WTC11 (cell line): ENCODE measurements at regions not wholly inside any gene's neighbourhood (a gene's known extent, or its start where the extent isn't known, plus 50 kb on each side); places are given as distances from the start of the nearest gene placed in this dataset.

ENCODE experiments used
- ATAC-seq: fragments of 200-7000 bp; cut with Tn5 transposase; 2 replicates; pipeline ENCODE4 v1.10.0; 2021; ENCODE audit warnings: mild to moderate bottlenecking, moderate library complexity
- CTCF ChIA-PET: fragments of 300-600 bp; sonication (Branson Sonifier 250); formaldehyde crosslinking; loops from one replicate; lab custom pipeline; 2021; ENCODE audit warnings: antibody characterized with exemption; lab: Charles Lee
- POLR2A ChIA-PET: fragments of 350-600 bp; sonication (Branson Sonifier 250); formaldehyde crosslinking; loops from one replicate; lab custom pipeline; 2021; ENCODE audit warnings: antibody characterized with exemption; lab: Charles Lee
- DNase-seq: peaks from one replicate; pipeline ENCODE4 v3.0.0; 2021; ENCODE audit warnings: low spot score
- H3K27ac Mint-ChIP-seq: 2 replicates; pipeline ENCODE4 v1.8.0; 2021; ENCODE audit warnings: mixed read lengths
- H3K27me3 Mint-ChIP-seq: 2 replicates; pipeline ENCODE4 v1.8.0; 2021; ENCODE audit warnings: low read depth, mild to moderate bottlenecking, moderate library complexity, mixed read lengths
- H3K36me3 Mint-ChIP-seq: 2 replicates; pipeline ENCODE4 v1.8.0; 2021; ENCODE audit warnings: mixed read lengths
- H3K4me1 Mint-ChIP-seq: 2 replicates; pipeline ENCODE4 v1.8.0; 2022; ENCODE audit warnings: mixed read lengths
- H3K4me3 Mint-ChIP-seq: 2 replicates; pipeline ENCODE4 v1.8.0; 2021; ENCODE audit warnings: mild to moderate bottlenecking, moderate library complexity, mixed read lengths
- H3K9me3 Mint-ChIP-seq: 2 replicates; pipeline ENCODE4 v1.8.0; 2021; ENCODE audit warnings: mixed read lengths
- AFF4 ChIP-seq: sonication (generic); formaldehyde crosslinking; IDR thresholded peaks from 2 replicates; pipeline ENCODE4 v1.8.1; 2023; ENCODE audit warnings: mild to moderate bottlenecking, missing genetic modification reagents, borderline replicate concordance
- ATF1 ChIP-seq: sonication (generic); formaldehyde crosslinking; IDR thresholded peaks from 2 replicates; pipeline ENCODE4 v1.8.1; 2023; ENCODE audit warnings: mild to moderate bottlenecking, moderate library complexity, missing genetic modification reagents
- CTCF ChIP-seq: fragments of 200-600 bp; IDR thresholded peaks from 2 replicates; pipeline ENCODE4 v1.8.0; 2022; ENCODE audit warnings: antibody characterized with exemption
- E2F1 ChIP-seq: sonication (generic); formaldehyde crosslinking; IDR thresholded peaks from 2 replicates; pipeline ENCODE4 v1.8.0; 2022; ENCODE audit warnings: mild to moderate bottlenecking, missing genetic modification reagents
- E2F4 ChIP-seq: sonication (generic); formaldehyde crosslinking; IDR thresholded peaks from 2 replicates; pipeline ENCODE4 v1.8.1; 2022; ENCODE audit warnings: low read depth, mild to moderate bottlenecking, moderate library complexity, missing genetic modification reagents, borderline replicate concordance
- ELF4 ChIP-seq: sonication (generic); formaldehyde crosslinking; IDR thresholded peaks from 2 replicates; pipeline ENCODE4 v1.8.1; 2022; ENCODE audit warnings: low read depth, mild to moderate bottlenecking, moderate library complexity, missing genetic modification reagents
- ETV6 ChIP-seq: sonication (generic); formaldehyde crosslinking; IDR thresholded peaks from 2 replicates; pipeline ENCODE4 v1.8.1; 2022; ENCODE audit warnings: mild to moderate bottlenecking, missing genetic modification reagents
- HMGXB4 ChIP-seq: sonication (generic); formaldehyde crosslinking; IDR thresholded peaks from 2 replicates; pipeline ENCODE4 v1.8.1; 2023; ENCODE audit warnings: mild to moderate bottlenecking, moderate library complexity, missing genetic modification reagents
- JUN ChIP-seq: sonication (generic); formaldehyde crosslinking; IDR thresholded peaks from 2 replicates; pipeline ENCODE4 v1.8.0; 2023; ENCODE audit warnings: mild to moderate bottlenecking, missing genetic modification reagents
- MAX ChIP-seq: sonication (generic); formaldehyde crosslinking; IDR thresholded peaks from 2 replicates; pipeline ENCODE4 v1.8.0; 2022; ENCODE audit warnings: mild to moderate bottlenecking, missing genetic modification reagents
- MYBL2 ChIP-seq: sonication (generic); formaldehyde crosslinking; IDR thresholded peaks from 2 replicates; pipeline ENCODE4 v1.8.1; 2023; ENCODE audit warnings: mild to moderate bottlenecking, moderate library complexity, missing genetic modification reagents
- SMAD3 ChIP-seq: sonication (generic); formaldehyde crosslinking; IDR thresholded peaks from 2 replicates; pipeline ENCODE4 v1.8.0; 2022; ENCODE audit warnings: missing genetic modification reagents, mild to moderate bottlenecking, borderline replicate concordance
- SMAD4 ChIP-seq: sonication (generic); formaldehyde crosslinking; IDR thresholded peaks from 2 replicates; pipeline ENCODE4 v1.8.0; 2022; ENCODE audit warnings: mild to moderate bottlenecking, missing genetic modification reagents
- SP1 ChIP-seq: sonication (generic); formaldehyde crosslinking; conservative IDR thresholded peaks from 2 replicates; pipeline ENCODE4 v1.8.1; 2022; ENCODE audit warnings: missing genetic modification reagents
- TEAD4 ChIP-seq: sonication (generic); formaldehyde crosslinking; IDR thresholded peaks from 2 replicates; pipeline ENCODE4 v1.8.0; 2022; ENCODE audit warnings: mild to moderate bottlenecking, missing genetic modification reagents
- TP53 ChIP-seq: sonication (generic); formaldehyde crosslinking; IDR thresholded peaks from 2 replicates; pipeline ENCODE4 v1.8.1; 2023; ENCODE audit warnings: mild to moderate bottlenecking, missing genetic modification reagents
- ZNF138 ChIP-seq: sonication (generic); formaldehyde crosslinking; conservative IDR thresholded peaks from 2 replicates; pipeline ENCODE4 v1.8.1; 2022; ENCODE audit warnings: mild to moderate bottlenecking, moderate library complexity, missing genetic modification reagents
- ZNF232 ChIP-seq: sonication (generic); formaldehyde crosslinking; IDR thresholded peaks from 2 replicates; pipeline ENCODE4 v1.8.0; 2022; ENCODE audit warnings: mild to moderate bottlenecking, missing genetic modification reagents
- ZNF281 ChIP-seq: sonication (generic); formaldehyde crosslinking; IDR thresholded peaks from 2 replicates; pipeline ENCODE4 v1.8.0; 2023; ENCODE audit warnings: mild to moderate bottlenecking, missing genetic modification reagents
- ZNF317 ChIP-seq: sonication (generic); formaldehyde crosslinking; IDR thresholded peaks from 2 replicates; pipeline ENCODE4 v1.8.1; 2023; ENCODE audit warnings: low read depth, mild to moderate bottlenecking, moderate library complexity, missing genetic modification reagents, borderline replicate concordance
- ZNF396 ChIP-seq: fragments of 250-450 bp; sonication (Bioruptor Pico); IDR thresholded peaks from 2 replicates; pipeline ENCODE4 v1.8.0; 2021; ENCODE audit warnings: mild to moderate bottlenecking, moderate library complexity, borderline replicate concordance
- ZNF425 ChIP-seq: fragments of 250-450 bp; sonication (Bioruptor Pico); conservative IDR thresholded peaks from 2 replicates; pipeline ENCODE4 v1.9.0; 2021; ENCODE audit warnings: mild to moderate bottlenecking

GRCh38 chr12:105975351-105975750 lies 163.4 kb downstream of the NUAK1 start (continued):
- TF ChIP-seq E2F4 (CRISPR knock-in tag) (no peak), SMAD4 (CRISPR knock-in tag) (no peak), MYBL2 (CRISPR knock-in tag) (no peak), ZNF425 (CRISPR knock-in tag) (no peak), ZNF317 (CRISPR knock-in tag) (no peak), ZNF396 (CRISPR knock-in tag) (no peak), SP1 (CRISPR knock-in tag) (no peak), SMAD3 (no peak), HMGXB4 (CRISPR knock-in tag) (no peak), ETV6 (CRISPR knock-in tag) (no peak), ZNF138 (CRISPR knock-in tag) (no peak), TP53 (CRISPR knock-in tag) (no peak)

- H3K4me3 Mint-ChIP-seq, result no peak overlapping the region
- DNase-seq (no peak), ATAC-seq (no peak)
- H3K4me1 Mint-ChIP-seq, result peaks cover 19% of the 10 kb centered on the region
- POLR2A ChIA-PET, result no interaction called here
- peaks cover 11% of the 10 kb centered on the region for H3K9me3 Mint-ChIP-seq
- H3K36me3 Mint-ChIP-seq, result no peaks in the 10 kb centered on the region
- CTCF ChIA-PET, result interaction anchor here (0.6 kb wide), 1 partner anchor 610 kb away, joined by 3 read pairs; no protein-coding TSS in a partner anchor
- H3K27ac Mint-ChIP-seq, result no peak overlapping the region
- no peaks in the 10 kb centered on the region for H3K27me3 Mint-ChIP-seq
- TF ChIP-seq ZNF281 (CRISPR knock-in tag), result no peak
- TF ChIP-seq TEAD4 (CRISPR knock-in tag), result no peak
- TF ChIP-seq ZNF232 (CRISPR knock-in tag), result no peak
- no peak for TF ChIP-seq ATF1 (CRISPR knock-in tag)
- TF ChIP-seq JUN (CRISPR knock-in tag), result no peak
- no peak for TF ChIP-seq E2F1 (CRISPR knock-in tag)
- TF ChIP-seq MAX (CRISPR knock-in tag), result no peak
- no peak for TF ChIP-seq AFF4 (CRISPR knock-in tag)
- TF ChIP-seq ELF4 (CRISPR knock-in tag), result no peak
- no peak for TF ChIP-seq CTCF
Observed at GRCh38 chr12:105977236-105977635, 161.5 kb downstream of the NUAK1 start.
